GM21423 (cell line): ENCODE measurements at regions not wholly inside any gene's neighbourhood (a gene's known extent, or its start where the extent isn't known, plus 50 kb on each side); places are given as distances from the start of the nearest gene placed in this dataset.
"Not testable (repeated sequence)": the region's sequence is repeated elsewhere in the genome, so short reads cannot be mapped to it uniquely, and the experiment has no call there.

ENCODE experiments used
- ATAC-seq: cut with Tn5 transposase; IDR thresholded peaks from one replicate; pipeline ENCODE4 v1.9.1; 2021; ENCODE audit warnings: mild to moderate bottlenecking, moderate library complexity; ENCODE audit not compliant: unreplicated experiment

DNA sequence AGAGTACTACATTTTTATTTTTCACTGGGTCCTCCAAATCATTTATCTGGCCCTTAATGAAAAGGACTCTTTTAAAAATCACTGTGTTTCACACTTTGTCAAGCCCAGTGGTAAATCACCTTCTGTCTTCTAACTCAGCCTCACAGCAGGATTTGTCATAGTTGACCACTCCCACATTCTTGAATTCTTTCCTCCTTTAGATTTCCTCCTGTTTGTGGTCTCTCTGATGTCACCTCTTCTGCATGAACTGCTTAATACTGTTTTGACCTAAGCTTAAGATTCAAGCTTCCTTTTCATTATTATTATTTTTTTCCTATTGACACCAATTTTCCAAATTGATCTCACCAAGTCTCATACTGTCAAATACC is 899.8 kb upstream of the MIR17HG start:
- no peak for ATAC-seq

DNA sequence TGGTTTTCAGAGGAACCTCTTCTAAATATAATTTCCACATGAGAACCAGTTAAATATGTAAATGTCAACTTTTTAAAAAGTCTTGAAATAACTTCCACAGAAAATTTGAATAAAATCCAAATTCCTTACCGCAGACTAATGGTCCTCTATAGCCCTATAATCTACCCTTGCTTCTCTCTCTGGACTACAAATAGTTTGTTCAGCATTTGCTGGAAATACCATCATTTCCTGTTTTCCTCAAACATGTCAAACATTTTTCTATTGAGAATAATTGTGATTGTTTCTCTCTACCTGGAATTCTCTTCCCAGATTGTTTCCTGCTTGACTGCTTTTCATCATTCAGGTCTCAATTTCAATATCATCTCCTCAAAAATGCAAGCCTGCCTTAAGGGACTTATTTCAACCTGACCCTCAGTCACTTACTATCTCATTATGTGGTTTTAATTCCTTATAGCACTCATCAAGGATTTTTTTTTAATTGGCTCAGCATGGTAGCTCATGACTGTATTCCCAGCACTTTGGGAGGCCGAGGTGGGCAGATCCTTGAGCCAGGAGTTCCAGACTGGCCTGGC is 898.9 kb upstream of the MIR17HG start:
- no peak for ATAC-seq

DNA sequence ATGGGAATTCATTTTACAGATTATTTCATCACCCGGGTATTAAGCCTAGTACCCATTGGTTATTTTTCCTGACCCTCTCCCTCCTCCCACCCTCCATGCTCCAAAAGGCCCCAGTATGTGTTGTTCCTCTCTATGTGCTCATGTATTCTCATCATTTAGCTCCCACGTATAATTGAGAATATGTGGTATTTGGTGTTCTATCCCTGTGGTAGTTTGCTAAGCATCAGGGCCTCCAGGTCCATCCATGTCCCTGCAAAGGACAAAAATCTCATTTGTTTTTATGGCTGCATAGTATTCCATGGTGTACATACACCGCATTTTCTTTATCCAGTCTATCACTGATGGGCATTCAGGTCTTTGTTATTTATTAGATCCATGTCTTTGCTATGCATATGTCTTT is 894.1 kb upstream of the MIR17HG start:
- no peak for ATAC-seq

DNA sequence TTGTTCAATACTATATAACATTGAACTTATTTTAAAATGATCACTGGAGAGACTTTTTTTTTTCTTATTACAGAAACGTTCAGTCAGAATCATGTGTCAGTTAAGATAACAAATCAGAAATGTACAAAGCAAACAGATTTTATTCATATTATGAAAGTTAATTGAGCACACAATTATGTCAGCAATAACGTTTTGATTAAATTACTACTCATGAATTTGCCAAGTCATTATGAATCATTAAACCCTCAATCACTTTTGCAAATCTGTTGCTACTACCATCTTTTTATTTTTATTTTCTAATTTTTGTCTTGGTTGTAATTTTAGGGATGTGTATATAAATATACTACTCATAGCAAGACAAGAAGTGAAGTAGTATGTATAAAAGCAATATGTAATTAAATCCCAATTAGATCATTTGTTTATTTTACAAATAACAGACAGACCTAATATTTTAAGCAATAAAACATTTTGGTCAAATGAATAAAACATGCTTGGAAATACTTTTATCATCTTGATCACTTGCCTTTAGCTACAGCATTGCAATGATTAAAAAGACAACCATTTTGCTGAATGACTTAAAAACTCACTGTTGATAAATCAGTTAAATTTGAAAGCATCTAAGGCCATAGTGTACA is 893.4 kb upstream of the MIR17HG start:
- ATAC-seq, result no peak

DNA sequence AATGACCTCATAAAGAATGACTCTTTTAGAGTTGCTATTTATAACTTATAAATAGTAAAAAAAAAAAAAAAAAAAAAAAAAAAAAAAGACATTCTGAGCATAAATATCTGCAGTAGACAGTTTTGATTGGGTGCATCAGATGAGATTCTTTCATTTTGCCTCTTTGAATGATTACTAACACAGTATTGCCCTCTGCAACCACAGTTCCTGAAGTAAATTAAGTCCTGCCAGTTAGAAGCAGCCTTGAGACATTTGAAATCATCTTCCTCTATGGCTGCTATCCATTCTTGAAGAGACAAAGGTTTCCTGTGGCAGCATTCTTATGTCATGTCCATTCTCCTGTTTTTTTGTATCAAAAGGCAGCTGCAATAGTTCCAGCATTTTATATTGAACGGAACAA is 892.4 kb upstream of the MIR17HG start:
- no peak for ATAC-seq

DNA sequence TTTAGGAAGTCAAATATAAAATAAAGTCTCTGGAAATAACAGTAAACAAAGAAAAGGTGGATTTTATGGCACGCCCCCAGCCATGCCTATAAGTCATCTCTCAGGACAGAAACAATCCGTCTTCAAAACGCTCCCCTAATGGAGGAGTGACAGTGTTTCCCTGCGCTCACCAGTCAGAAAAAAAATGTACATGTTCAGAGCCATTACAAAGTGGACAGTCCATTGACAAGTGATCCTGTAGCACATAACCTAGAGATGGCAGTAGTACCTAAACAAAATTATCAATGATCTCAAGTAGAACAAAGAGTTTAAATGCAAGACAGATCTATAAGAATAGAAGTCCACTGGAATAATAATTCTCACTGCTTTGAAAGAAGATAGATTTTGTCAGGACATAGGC is 891.7 kb upstream of the MIR17HG start:
- ATAC-seq, result no peak

DNA sequence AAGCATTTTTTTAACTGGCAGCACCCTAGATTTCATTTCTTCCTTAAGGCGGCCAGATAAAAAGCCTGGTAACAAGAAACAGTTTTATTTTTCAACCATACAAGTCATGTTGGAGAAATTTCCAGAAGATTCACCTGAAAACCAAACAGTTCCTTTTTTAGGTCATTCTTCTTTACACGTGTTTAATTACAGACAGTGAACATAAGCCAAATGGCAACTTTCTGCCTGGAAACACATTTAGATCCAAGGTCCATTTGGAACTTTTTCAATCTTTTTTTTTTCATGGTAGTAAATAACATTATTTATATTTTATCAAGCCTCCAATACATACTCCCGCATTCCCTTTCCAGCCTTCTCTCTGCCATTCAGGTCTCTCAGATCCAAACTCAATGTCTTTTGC is 886.1 kb upstream of the MIR17HG start:
- no peak for ATAC-seq

DNA sequence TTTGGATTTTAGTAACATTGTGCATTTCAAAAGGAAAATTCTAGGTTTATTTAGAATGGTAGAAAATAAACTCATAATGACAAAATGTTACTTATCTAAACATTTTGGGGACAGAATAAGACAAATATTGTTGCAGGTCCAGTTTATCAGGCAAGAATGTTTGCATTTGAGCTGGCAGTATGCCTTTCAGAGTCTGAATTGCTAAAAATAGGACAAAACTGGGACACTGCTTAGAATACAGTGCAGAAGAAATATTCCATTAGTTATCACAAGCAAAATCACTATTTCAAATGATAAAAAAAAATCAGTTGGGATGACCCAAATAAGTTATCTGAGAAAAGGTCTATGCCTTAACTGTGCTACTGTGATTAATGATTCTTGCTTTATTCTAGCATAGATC is 870.3 kb upstream of the MIR17HG start:
- no peak for ATAC-seq

DNA sequence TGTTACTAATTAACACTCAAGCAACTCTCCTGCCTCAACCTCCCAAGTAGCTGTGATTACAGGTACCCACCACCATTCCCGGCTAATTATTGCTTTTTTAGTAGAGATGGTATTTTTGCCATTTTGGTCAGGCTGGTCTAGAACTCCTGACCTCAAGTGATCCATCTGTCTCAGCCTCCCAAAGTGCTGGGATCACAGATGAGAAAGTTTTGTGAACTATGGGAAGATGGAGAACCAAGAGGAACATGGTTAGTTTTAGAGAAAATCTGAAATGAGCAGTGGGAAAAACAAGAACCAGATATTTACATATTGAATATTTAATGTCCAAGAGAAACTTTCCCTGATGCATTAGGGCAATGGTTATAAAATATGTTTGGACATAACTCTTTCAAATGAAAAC is 863.6 kb upstream of the MIR17HG start:
- no peak for ATAC-seq

DNA sequence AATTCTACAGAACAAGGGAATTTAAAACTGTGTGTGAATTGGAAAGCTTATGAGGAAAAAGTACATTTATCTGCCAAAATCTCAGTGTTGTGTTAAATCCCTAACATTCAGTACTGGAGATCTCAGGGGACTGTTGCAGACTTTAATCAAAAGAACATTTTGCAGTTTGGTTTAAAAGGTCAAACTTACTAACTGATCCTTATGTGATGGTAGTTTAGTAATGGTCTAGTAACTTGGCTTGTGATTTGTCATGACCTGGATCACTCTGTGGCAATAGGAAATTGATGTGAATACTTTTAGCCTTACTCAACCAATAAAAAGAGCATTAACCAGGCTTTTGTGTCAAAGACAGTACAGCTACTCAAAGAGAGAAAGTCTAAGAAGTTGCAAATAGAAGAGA is 862.1 kb upstream of the MIR17HG start:
- ATAC-seq, result no peak

DNA sequence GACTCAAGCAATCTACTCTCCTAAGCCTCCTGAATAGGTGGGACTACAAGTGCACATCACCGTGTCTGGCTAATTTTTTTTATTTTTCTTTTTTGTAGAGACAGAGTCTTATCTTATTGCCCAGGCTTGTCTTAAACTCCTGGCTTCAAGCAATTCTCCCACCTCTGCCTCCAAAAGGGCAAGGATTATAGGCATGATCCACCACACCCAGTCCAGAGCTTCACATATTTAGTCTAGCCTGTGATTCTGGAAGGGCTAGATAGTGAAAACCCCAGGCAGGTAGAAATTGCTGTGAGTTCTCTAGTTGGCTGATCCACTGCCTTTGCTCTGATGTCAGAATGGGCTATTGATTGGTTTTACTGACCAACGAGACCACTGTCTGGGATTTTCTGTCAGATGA is 854.6 kb upstream of the MIR17HG start:
- ATAC-seq, result no peak

DNA sequence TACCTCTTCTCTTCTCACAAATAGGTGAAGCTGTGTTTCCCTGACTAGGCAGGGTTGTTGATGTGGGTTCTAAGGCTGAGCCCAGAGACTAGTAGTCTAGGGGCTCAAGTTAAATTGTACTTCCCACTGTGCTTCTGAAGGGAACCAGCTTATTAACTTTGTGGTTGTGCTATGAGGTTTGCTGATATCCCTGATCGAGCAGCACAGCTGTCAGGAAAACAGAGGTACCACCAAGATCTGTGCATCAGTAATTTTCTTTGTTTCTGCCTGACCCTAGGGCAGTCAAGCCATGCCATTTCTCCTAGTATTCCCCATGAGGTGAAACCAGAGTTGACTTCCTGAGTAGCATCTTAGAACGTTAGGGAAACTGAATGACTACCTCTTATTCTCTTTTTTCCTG is 853.8 kb upstream of the MIR17HG start:
- no peak for ATAC-seq

DNA sequence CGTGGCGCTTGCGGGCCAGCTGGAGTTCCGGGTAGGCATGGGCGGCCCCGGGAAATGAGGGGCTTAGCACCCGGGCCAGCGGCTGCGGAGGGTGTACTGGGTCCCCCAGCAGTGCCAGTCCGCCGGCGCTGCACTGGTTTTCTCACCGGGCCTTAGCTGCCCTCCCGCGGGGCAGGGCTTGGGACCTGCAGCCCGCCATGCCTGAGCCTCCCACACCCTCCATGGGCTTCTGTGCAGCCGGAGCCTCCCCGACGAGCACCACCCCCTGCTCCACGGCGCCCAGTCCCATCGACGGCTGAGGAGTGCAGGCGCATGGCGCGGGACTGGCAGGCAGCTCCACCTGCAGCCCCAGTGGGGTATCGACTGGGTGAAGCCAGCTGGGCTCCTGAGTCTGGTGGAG is 852.6 kb upstream of the MIR17HG start:
- not testable (repeated sequence) for ATAC-seq

DNA sequence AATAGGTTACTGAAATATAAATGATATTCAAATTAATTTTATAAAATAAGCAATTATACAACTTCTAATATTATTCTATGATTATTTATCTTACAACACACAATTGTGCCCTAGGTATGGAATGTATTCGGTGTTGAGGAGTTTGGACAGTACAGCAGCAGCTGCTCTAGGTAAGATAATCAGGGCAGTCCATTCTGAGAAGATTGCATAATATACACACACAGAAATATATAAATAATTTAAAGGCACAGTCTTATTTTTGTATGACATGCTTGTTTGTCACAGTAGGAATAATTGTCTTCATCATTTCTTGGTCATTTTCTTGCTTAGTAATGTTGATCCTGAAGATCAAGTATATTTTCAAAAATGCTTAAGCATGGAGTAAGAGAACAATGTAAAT is 849.4 kb upstream of the MIR17HG start:
- ATAC-seq, result no peak

DNA sequence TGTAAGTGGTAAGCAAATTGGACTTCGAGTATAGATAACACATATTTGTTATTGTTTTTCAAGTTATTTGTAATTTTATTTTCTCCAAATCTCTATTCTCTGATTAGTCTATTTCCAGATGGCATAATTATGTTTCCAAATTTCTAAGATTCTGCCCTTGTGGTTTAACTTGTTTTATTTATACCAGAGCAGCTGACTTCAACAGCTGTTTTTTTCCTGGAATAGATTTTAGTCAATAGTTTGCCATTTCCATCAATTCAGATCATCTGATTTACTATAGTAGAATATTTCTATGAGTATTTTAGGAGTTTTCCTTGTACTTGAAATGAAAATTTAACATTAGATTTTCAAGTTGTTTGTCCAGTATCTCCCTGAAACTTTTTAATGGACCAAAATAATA is 848.7 kb upstream of the MIR17HG start:
- ATAC-seq, result no peak

DNA sequence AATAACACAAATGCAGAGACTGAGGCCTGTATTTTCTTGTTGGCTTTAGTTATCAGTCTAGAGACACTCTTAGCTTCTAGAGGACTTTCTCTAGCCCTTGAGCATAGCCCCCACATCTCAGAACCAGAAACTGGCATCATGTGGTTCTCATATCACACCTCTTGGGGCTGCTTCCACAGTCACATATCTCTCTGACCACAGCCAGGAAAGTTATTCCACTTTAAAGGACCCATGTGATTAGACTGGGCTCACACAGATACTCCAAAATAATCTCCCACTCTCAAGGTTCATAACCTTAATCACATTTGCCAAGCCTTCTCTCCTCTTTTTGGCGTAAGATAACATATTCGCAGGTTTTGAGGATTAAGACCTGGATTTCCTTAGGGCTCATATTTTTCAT is 846.9 kb upstream of the MIR17HG start:
- no peak for ATAC-seq

DNA sequence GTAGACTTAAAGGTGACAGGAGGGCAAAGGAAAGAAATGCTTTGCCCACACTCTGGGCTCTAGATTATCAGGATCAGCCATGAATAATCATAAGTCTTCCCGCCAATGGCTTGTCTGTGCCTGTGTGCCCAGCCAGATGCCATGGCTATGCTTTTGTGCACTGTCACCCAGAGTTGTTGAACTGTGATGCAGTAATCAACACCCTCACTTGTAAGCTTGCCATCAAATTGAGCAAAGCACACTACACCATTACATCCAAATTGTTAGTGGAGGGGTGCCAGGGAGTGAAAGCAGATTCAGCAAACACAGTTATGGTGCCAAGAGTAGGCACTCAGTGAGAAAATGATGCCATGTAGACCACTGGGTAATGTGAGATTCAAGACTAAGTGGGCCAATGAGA is 845.3 kb upstream of the MIR17HG start:
- no peak for ATAC-seq

DNA sequence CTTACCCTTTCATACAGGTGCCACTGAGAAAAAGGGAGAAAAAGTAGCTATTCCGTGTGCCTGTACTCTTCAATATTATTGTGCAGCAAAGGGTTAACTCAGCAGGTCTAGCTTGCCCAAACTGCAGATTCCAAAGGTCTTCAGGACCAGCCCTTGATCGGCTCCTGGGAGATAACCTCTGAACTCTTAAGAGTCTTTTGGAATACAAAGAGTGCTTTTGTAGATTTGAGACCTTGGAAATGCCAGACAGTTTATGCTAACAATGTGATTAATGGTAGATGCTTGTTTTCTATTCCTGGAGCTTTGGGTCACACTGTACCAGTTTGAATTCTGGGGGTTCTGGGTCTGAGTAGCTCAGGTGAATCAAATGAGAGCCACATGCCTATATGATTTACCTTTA is 844.7 kb upstream of the MIR17HG start:
- no peak for ATAC-seq

DNA sequence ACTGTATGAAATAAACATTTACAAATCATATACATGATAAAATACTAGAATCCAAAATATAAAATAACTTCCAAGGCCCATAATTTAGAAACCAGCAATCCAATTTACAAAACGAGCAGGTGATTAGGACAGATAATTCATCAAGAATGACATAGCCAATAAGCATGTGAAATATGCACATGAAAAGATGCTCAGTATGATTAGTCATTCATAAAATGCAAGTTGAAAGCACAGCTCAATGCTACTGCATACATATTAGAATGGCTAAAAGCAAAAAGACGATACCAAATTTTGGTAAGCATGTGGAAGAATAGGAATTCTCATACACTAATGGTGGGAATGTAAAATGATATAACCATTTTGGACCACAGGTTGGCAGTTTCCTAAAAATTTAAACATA is 837.2 kb upstream of the MIR17HG start:
- no peak for ATAC-seq

DNA sequence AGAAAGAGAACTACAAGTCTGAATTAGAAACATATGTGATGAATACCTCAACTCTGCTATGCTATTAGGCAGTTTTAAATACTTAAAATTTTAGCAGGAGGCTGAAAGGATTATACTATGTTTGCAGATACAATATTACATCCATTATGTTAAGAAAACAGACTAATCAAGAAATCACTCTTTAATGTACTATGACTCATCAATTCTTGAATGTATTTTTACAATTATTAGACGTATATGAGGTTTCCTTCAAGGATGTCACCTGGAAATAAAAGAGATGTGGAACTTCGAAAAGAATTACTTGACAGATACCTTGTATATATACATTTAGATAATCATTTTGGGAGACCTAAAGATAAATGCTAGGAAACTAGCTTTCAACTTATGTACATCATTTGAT is 835.6 kb upstream of the MIR17HG start:
- ATAC-seq, result no peak

DNA sequence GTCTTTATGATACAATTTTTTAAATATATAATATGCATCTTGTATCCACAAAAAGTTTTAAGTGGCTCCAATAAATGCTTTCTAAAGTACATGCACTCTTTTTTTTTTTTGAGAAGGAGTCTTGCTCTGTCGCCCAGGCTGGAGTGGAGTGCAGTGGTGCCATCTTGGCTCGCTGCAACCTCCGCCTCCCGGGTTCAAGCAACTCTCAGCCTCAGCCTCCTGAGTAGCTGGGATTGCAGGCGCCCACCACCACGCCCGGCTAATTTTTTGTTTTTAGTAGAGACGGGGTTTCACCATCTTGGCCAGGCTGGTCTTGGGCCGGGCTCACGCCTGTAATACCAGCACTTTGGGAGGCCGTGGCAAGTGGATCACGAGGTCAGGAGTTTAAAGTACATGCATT is 832.8 kb upstream of the MIR17HG start:
- not testable (repeated sequence) for ATAC-seq

DNA sequence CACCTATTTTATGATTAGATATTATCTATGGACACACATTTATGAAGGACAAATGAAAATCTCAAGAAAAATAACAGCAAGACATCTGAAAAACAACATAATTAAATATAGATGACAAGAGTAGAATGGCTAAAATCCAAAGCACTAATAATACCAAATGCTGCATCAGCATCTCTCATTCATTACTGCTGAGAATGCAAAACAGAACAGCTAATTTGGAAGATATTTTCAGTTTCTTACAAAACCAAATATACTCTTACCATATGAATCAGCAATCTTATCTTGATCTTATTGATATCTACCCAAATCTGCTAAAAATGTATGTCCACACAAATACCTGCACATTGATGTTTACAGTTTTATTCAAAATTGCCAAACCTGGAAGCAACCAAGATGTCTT is 829.1 kb upstream of the MIR17HG start:
- no peak for ATAC-seq

DNA sequence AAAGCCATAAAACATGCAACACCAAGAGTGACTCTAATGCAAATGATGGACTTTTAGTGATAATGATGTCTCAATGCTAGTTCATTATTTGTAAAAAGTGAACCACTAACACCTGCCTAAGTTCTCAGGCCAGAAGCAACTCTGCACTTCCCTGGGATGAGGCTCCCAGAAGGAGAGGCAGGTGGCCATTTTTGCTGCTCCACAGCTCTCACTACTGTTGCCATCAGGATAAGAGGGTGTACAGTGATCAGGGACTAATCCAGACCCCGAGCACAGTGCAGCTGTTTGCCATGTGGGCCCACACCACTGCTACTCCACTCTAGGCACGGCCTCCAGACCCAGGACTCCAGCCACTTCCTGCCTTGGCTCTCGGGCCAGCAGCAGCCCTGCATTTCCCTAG is 828.3 kb upstream of the MIR17HG start:
- no peak for ATAC-seq
